ENCODE measurements at regions not wholly inside any gene's neighbourhood (a gene's known extent, or its start where the extent isn't known, plus 50 kb on each side); places are given as distances from the start of the nearest gene placed in this dataset.

GRCh38 chr1:232183266-232183800, 446.6 kb downstream of the SIPA1L2 start:
- Mint-ChIP-seq H3K4me1 (ENCODE audit: low read depth) (no peaks in the 10 kb centered on the region), H3K4me3 (no peak overlapping the region), H3K9me3 (no peaks in the 10 kb centered on the region), H3K27ac (no peak overlapping the region), H3K36me3 (ENCODE audit: low read depth) (no peaks in the 10 kb centered on the region), H3K27me3 (ENCODE audit: low read depth) (no peaks in the 10 kb centered on the region)
- CTCF ChIA-PET, result no interaction called here
- intact Hi-C loops (cut with micrococcal nuclease), result no loop called here
- no peak for DNase-seq

GRCh38 chr1:232182236-232182635, 447.7 kb downstream of the SIPA1L2 start:
- Mint-ChIP-seq H3K36me3 (ENCODE audit: low read depth) (no peaks in the 10 kb centered on the region), H3K4me3 (no peak overlapping the region), H3K27ac (no peak overlapping the region), H3K9me3 (no peaks in the 10 kb centered on the region), H3K27me3 (ENCODE audit: low read depth) (no peaks in the 10 kb centered on the region), H3K4me1 (ENCODE audit: low read depth) (no peaks in the 10 kb centered on the region)
- CTCF ChIA-PET, result no interaction called here
- intact Hi-C loops (cut with micrococcal nuclease), result no loop called here
- no peak for DNase-seq

GRCh38 chr1:232180779-232181136, 449.2 kb downstream of the SIPA1L2 start:
- H3K27ac Mint-ChIP-seq, result no peak overlapping the region

GRCh38 chr1:232179896-232180778, 449.8 kb downstream of the SIPA1L2 start:
- peaks cover 2% of the 10 kb centered on the region for H3K27me3 Mint-ChIP-seq (ENCODE audit: low read depth)
- intact Hi-C loops (cut with micrococcal nuclease), result no loop called here
- H3K4me3 Mint-ChIP-seq, result no peak overlapping the region
- no peak overlapping the region for H3K27ac Mint-ChIP-seq
- CTCF ChIA-PET, result no interaction called here
- peaks cover 2% of the 10 kb centered on the region for H3K9me3 Mint-ChIP-seq
- H3K36me3 Mint-ChIP-seq (ENCODE audit: low read depth), result no peaks in the 10 kb centered on the region
- H3K4me1 Mint-ChIP-seq (ENCODE audit: low read depth), result no peaks in the 10 kb centered on the region
- DNase-seq, result no peak

More at GRCh38 chr1:232180779-232181136, 449.2 kb downstream of the SIPA1L2 start:
- H3K4me1 Mint-ChIP-seq (ENCODE audit: low read depth), result no peaks in the 10 kb centered on the region
- H3K27me3 Mint-ChIP-seq (ENCODE audit: low read depth), result peaks cover 2% of the 10 kb centered on the region
- H3K36me3 Mint-ChIP-seq (ENCODE audit: low read depth), result no peaks in the 10 kb centered on the region
- peaks cover 2% of the 10 kb centered on the region for H3K9me3 Mint-ChIP-seq
- CTCF ChIA-PET, result no interaction called here
- no peak overlapping the region for H3K4me3 Mint-ChIP-seq
- no peak for DNase-seq
- intact Hi-C loops (cut with micrococcal nuclease), result no loop called here

- intact Hi-C loops (cut with micrococcal nuclease), result no loop called here
- CTCF ChIA-PET, result no interaction called here
Measured at GRCh38 chr1:232178191-232178590, 451.7 kb downstream of the SIPA1L2 start.

GRCh38 chr1:232177438-232177837, 452.5 kb downstream of the SIPA1L2 start:
- H3K9me3 Mint-ChIP-seq, result peaks cover 2% of the 10 kb centered on the region
- H3K4me3 Mint-ChIP-seq, result no peak overlapping the region
- no peaks in the 10 kb centered on the region for H3K36me3 Mint-ChIP-seq (ENCODE audit: low read depth)
- no peak overlapping the region for H3K27ac Mint-ChIP-seq
- no peak for DNase-seq
- intact Hi-C loops (cut with micrococcal nuclease), result no loop called here
- peaks cover under 1% of the 10 kb centered on the region for H3K4me1 Mint-ChIP-seq (ENCODE audit: low read depth)
- CTCF ChIA-PET, result no interaction called here
- H3K27me3 Mint-ChIP-seq (ENCODE audit: low read depth), result peaks cover 2% of the 10 kb centered on the region

More at GRCh38 chr1:232178191-232178590, 451.7 kb downstream of the SIPA1L2 start:
- H3K36me3 Mint-ChIP-seq (ENCODE audit: low read depth), result no peaks in the 10 kb centered on the region
- peaks cover 2% of the 10 kb centered on the region for H3K9me3 Mint-ChIP-seq
- H3K27ac Mint-ChIP-seq, result no peak overlapping the region
- H3K4me1 Mint-ChIP-seq (ENCODE audit: low read depth), result no peaks in the 10 kb centered on the region
- no peak for DNase-seq
- peaks cover 2% of the 10 kb centered on the region for H3K27me3 Mint-ChIP-seq (ENCODE audit: low read depth)
- no peak overlapping the region for H3K4me3 Mint-ChIP-seq

- H3K9me3 Mint-ChIP-seq, result peaks cover 2% of the 10 kb centered on the region
- H3K27ac Mint-ChIP-seq, result no peak overlapping the region
- peaks cover 2% of the 10 kb centered on the region for H3K27me3 Mint-ChIP-seq (ENCODE audit: low read depth)
- H3K4me1 Mint-ChIP-seq (ENCODE audit: low read depth), result peaks cover 4% of the 10 kb centered on the region
- intact Hi-C loops (cut with micrococcal nuclease), result no loop called here
- H3K4me3 Mint-ChIP-seq, result no peak overlapping the region
- no peak for DNase-seq
- CTCF ChIA-PET, result no interaction called here
- H3K36me3 Mint-ChIP-seq (ENCODE audit: low read depth), result no peaks in the 10 kb centered on the region
Measured at GRCh38 chr1:232176222-232176621, 453.7 kb downstream of the SIPA1L2 start.

GRCh38 chr1:232174306-232174705, 455.6 kb downstream of the SIPA1L2 start:
- intact Hi-C loops (cut with micrococcal nuclease), result no loop called here

GRCh38 chr1:232172563-232172962, 457.4 kb downstream of the SIPA1L2 start:
- no peak overlapping the region for H3K27ac Mint-ChIP-seq
- CTCF ChIA-PET, result no interaction called here

More at GRCh38 chr1:232174306-232174705, 455.6 kb downstream of the SIPA1L2 start:
- H3K4me1 Mint-ChIP-seq (ENCODE audit: low read depth), result peaks cover 4% of the 10 kb centered on the region
- peaks cover 2% of the 10 kb centered on the region for H3K9me3 Mint-ChIP-seq
- H3K36me3 Mint-ChIP-seq (ENCODE audit: low read depth), result no peaks in the 10 kb centered on the region
- no peak overlapping the region for H3K4me3 Mint-ChIP-seq
- peaks cover 2% of the 10 kb centered on the region for H3K27me3 Mint-ChIP-seq (ENCODE audit: low read depth)
- DNase-seq, result no peak
- CTCF ChIA-PET, result interaction anchor here (0.5 kb wide), 1 partner anchor 189 kb away, joined by 3 read pairs; no protein-coding TSS in a partner anchor
- no peak overlapping the region for H3K27ac Mint-ChIP-seq

GRCh38 chr1:232170909-232171308, 459.0 kb downstream of the SIPA1L2 start:
- H3K4me1 Mint-ChIP-seq (ENCODE audit: low read depth), result peaks cover 4% of the 10 kb centered on the region
- no peak for DNase-seq
- intact Hi-C loops (cut with micrococcal nuclease), result no loop called here
- H3K27me3 Mint-ChIP-seq (ENCODE audit: low read depth), result no peaks in the 10 kb centered on the region
- CTCF ChIA-PET, result no interaction called here
- H3K27ac Mint-ChIP-seq, result no peak overlapping the region
- peaks cover 4% of the 10 kb centered on the region for H3K9me3 Mint-ChIP-seq
- no peaks in the 10 kb centered on the region for H3K36me3 Mint-ChIP-seq (ENCODE audit: low read depth)
- H3K4me3 Mint-ChIP-seq, result no peak overlapping the region

More at GRCh38 chr1:232172563-232172962, 457.4 kb downstream of the SIPA1L2 start:
- H3K27me3 Mint-ChIP-seq (ENCODE audit: low read depth), result peaks cover 2% of the 10 kb centered on the region
- peaks cover 4% of the 10 kb centered on the region for H3K4me1 Mint-ChIP-seq (ENCODE audit: low read depth)
- H3K4me3 Mint-ChIP-seq, result no peak overlapping the region
- DNase-seq, result no peak
- H3K9me3 Mint-ChIP-seq, result peaks cover 2% of the 10 kb centered on the region
- intact Hi-C loops (cut with micrococcal nuclease), result no loop called here
- H3K36me3 Mint-ChIP-seq (ENCODE audit: low read depth), result no peaks in the 10 kb centered on the region

GRCh38 chr1:232169436-232169835, 460.5 kb downstream of the SIPA1L2 start:
- Mint-ChIP-seq H3K36me3 (ENCODE audit: low read depth) (no peaks in the 10 kb centered on the region), H3K27me3 (ENCODE audit: low read depth) (no peaks in the 10 kb centered on the region), H3K4me3 (no peak overlapping the region), H3K27ac (no peak overlapping the region), H3K9me3 (peaks cover 6% of the 10 kb centered on the region), H3K4me1 (ENCODE audit: low read depth) (peaks cover 4% of the 10 kb centered on the region)
- DNase-seq, result no peak
- CTCF ChIA-PET, result no interaction called here
- intact Hi-C loops (cut with micrococcal nuclease), result no loop called here

GRCh38 chr1:232168508-232168907, 461.4 kb downstream of the SIPA1L2 start:
- Mint-ChIP-seq H3K4me1 (ENCODE audit: low read depth) (peaks cover 4% of the 10 kb centered on the region), H3K27me3 (ENCODE audit: low read depth) (no peaks in the 10 kb centered on the region), H3K27ac (no peak overlapping the region), H3K36me3 (ENCODE audit: low read depth) (no peaks in the 10 kb centered on the region), H3K4me3 (no peak overlapping the region), H3K9me3 (peaks cover 6% of the 10 kb centered on the region)
- CTCF ChIA-PET, result no interaction called here
- intact Hi-C loops (cut with micrococcal nuclease), result no loop called here
- DNase-seq, result no peak

- H3K9me3 Mint-ChIP-seq, result peaks cover 6% of the 10 kb centered on the region
- H3K27ac Mint-ChIP-seq, result no peak overlapping the region
- intact Hi-C loops (cut with micrococcal nuclease), result no loop called here
- H3K36me3 Mint-ChIP-seq (ENCODE audit: low read depth), result no peaks in the 10 kb centered on the region
- H3K27me3 Mint-ChIP-seq (ENCODE audit: low read depth), result no peaks in the 10 kb centered on the region
- no peak for DNase-seq
- CTCF ChIA-PET, result no interaction called here
- H3K4me1 Mint-ChIP-seq (ENCODE audit: low read depth), result no peaks in the 10 kb centered on the region
- H3K4me3 Mint-ChIP-seq, result no peak overlapping the region
Measured at GRCh38 chr1:232166942-232167341, 463.0 kb downstream of the SIPA1L2 start.

Measured in activated naive CD4-positive, alpha-beta T cell treated with anti-CD3 and anti-CD28 coated beads for 36 hours (primary cell).